ENCODE measurements at regions not wholly inside any gene's neighbourhood (a gene's known extent, or its start where the extent isn't known, plus 50 kb on each side); places are given as distances from the start of the nearest gene placed in this dataset.

DNA sequence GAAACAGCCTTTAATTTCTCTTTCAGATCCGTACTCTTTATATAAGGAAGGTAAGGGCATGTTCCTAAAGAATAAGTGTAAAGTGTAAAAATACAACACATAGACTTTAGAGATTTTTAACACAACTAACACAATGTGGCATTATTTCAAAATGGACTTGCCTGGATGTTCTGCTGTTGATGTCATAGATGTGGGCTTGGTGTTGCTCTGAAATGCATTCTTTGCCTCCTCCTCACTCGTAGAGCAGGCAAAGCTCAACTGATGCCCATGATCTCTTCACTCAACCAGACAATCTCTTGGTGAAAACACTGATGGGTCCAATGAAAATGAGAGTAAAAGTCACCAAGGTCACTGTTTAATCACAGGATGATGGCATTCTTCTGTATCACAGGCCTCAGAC is 174.2 kb upstream of the TCERG1L start:
- H3K27me3 ChIP-seq (ENCODE audit: insufficient read depth, low read length, poor library complexity): no peaks in the 10 kb centered on the region
- H3K27ac ChIP-seq (ENCODE audit: low read depth, low read length): no peak overlapping the region
- H2BK120ac ChIP-seq (ENCODE audit: low read depth, low read length): no peak overlapping the region
- H4K5ac ChIP-seq (ENCODE audit: low read length): no peak overlapping the region
- H3K79me2 ChIP-seq (ENCODE audit: control insufficient read depth, insufficient read depth, low read length): no peaks in the 10 kb centered on the region
- no peak overlapping the region for H2BK5ac ChIP-seq (ENCODE audit: low read length)
- no peak overlapping the region for H3K23ac ChIP-seq (ENCODE audit: low read length)
- H3K18ac ChIP-seq (ENCODE audit: low read length): no peak overlapping the region
- no peaks in the 10 kb centered on the region for H3K79me1 ChIP-seq (ENCODE audit: low read length)
- H3K4me1 ChIP-seq (ENCODE audit: control insufficient read depth, low read depth, low read length): no peaks in the 10 kb centered on the region
- no peak overlapping the region for H3K4me3 ChIP-seq (ENCODE audit: low read length)
- WGBS (ENCODE audit: extremely low coverage, insufficient coverage, low lambda C conversion rate): no CpG with 5 or more reads among the region's 2 CpGs
- no peak overlapping the region for H3K4ac ChIP-seq (ENCODE audit: low read depth, low read length)
- H3K9ac ChIP-seq (ENCODE audit: low read length): no peak overlapping the region
- no peak overlapping the region for H4K8ac ChIP-seq (ENCODE audit: low read depth, low read length)
- no peak overlapping the region for H3K56ac ChIP-seq (ENCODE audit: low read length)
- H3K36me3 ChIP-seq (ENCODE audit: control insufficient read depth, insufficient read depth, low read length): no peaks in the 10 kb centered on the region
- H2AK5ac ChIP-seq (ENCODE audit: low read length): no peak overlapping the region
- no peak overlapping the region for H3K4me2 ChIP-seq (ENCODE audit: low read length)
- DNase-seq: no peak
- no peak overlapping the region for H2BK15ac ChIP-seq (replicated peaks; ENCODE audit: low read depth)

DNA sequence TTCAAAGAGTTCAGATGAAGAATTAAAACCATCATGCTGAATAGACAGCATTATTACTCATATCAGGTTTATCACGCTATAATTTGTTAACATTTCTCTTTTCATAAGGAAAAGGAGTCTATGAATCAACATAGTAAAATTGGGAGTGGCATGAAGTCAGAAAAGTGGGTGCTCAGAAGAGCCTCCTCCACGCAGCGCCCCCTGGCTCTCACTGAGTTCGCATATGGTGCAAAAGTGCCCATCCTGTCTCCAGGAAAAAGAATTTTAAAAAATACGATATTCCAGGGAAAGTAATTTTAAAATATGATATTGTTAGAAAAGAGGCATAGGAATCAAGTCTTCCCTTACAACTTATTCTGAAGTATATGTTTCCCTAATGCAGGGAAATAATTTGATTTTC is 176.3 kb upstream of the TCERG1L start:
- no CpG with 5 or more reads among the region's 5 CpGs for WGBS (ENCODE audit: extremely low coverage, insufficient coverage, low lambda C conversion rate)
- Histone ChIP-seq H3K4ac (ENCODE audit: low read depth, low read length) (no peak overlapping the region), H3K56ac (ENCODE audit: low read length) (no peak overlapping the region), H3K4me3 (ENCODE audit: low read length) (no peak overlapping the region), H2BK5ac (ENCODE audit: low read length) (no peak overlapping the region), H2BK120ac (ENCODE audit: low read depth, low read length) (no peak overlapping the region), H3K79me1 (ENCODE audit: low read length) (no peaks in the 10 kb centered on the region), H3K79me2 (ENCODE audit: control insufficient read depth, insufficient read depth, low read length) (no peaks in the 10 kb centered on the region), H4K5ac (ENCODE audit: low read length) (no peak overlapping the region), H3K18ac (ENCODE audit: low read length) (no peak overlapping the region), H3K4me2 (ENCODE audit: low read length) (no peak overlapping the region), H3K23ac (ENCODE audit: low read length) (no peak overlapping the region), H3K4me1 (ENCODE audit: control insufficient read depth, low read depth, low read length) (no peaks in the 10 kb centered on the region), H2AK5ac (ENCODE audit: low read length) (no peak overlapping the region), H2BK15ac (replicated peaks; ENCODE audit: low read depth) (no peak overlapping the region), H4K8ac (ENCODE audit: low read depth, low read length) (no peak overlapping the region), H3K27me3 (ENCODE audit: insufficient read depth, low read length, poor library complexity) (no peaks in the 10 kb centered on the region), H3K36me3 (ENCODE audit: control insufficient read depth, insufficient read depth, low read length) (no peaks in the 10 kb centered on the region), H3K9ac (ENCODE audit: low read length) (no peak overlapping the region), H3K27ac (ENCODE audit: low read depth, low read length) (no peak overlapping the region)
- no peak for DNase-seq

DNA sequence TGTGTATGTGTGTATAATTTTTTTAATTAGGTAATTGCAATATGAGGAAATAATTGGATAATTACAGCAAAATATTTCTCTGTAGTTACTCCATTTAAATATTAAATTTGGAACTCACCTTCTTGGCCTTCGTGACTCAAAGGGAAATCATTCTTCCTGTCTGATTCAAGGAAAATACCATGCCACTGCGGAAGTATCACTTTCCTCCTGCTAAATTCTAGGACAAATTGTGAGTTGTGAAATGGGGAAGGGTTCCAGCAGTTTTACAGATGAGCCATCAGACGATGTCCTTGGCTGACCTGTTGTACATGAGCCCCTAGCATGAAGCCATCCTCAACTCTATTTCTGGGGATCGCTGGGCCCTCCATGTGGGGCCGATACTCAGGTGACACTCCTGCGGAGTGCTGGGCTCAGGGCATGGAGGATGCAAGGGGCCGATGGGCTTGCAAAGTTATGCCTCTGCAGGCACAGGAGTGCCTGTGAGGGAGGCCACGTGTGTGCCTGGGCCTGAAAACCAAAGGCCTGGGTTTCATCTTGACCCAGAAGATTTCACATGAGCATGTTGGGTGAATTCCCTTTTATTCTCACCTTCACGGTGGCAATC is 179.6 kb upstream of the TCERG1L start:
- Histone ChIP-seq H3K9ac (ENCODE audit: low read length) (no peak overlapping the region), H2BK120ac (ENCODE audit: low read depth, low read length) (no peak overlapping the region), H3K4ac (ENCODE audit: low read depth, low read length) (no peak overlapping the region), H2AK5ac (ENCODE audit: low read length) (no peak overlapping the region), H2BK5ac (ENCODE audit: low read length) (no peak overlapping the region), H4K5ac (ENCODE audit: low read length) (no peak overlapping the region), H3K27me3 (ENCODE audit: insufficient read depth, low read length, poor library complexity) (no peaks in the 10 kb centered on the region), H2BK15ac (replicated peaks; ENCODE audit: low read depth) (no peak overlapping the region), H3K79me2 (ENCODE audit: control insufficient read depth, insufficient read depth, low read length) (no peaks in the 10 kb centered on the region), H3K56ac (ENCODE audit: low read length) (no peak overlapping the region), H3K79me1 (ENCODE audit: low read length) (no peaks in the 10 kb centered on the region), H3K18ac (ENCODE audit: low read length) (no peak overlapping the region), H3K4me2 (ENCODE audit: low read length) (no peak overlapping the region), H3K36me3 (ENCODE audit: control insufficient read depth, insufficient read depth, low read length) (no peaks in the 10 kb centered on the region), H3K23ac (ENCODE audit: low read length) (no peak overlapping the region), H3K4me1 (ENCODE audit: control insufficient read depth, low read depth, low read length) (no peaks in the 10 kb centered on the region), H3K27ac (ENCODE audit: low read depth, low read length) (no peak overlapping the region), H4K8ac (ENCODE audit: low read depth, low read length) (no peak overlapping the region), H3K4me3 (ENCODE audit: low read length) (no peak overlapping the region)
- no peak for DNase-seq
- WGBS (ENCODE audit: extremely low coverage, insufficient coverage, low lambda C conversion rate): no CpG with 5 or more reads among the region's 9 CpGs

DNA sequence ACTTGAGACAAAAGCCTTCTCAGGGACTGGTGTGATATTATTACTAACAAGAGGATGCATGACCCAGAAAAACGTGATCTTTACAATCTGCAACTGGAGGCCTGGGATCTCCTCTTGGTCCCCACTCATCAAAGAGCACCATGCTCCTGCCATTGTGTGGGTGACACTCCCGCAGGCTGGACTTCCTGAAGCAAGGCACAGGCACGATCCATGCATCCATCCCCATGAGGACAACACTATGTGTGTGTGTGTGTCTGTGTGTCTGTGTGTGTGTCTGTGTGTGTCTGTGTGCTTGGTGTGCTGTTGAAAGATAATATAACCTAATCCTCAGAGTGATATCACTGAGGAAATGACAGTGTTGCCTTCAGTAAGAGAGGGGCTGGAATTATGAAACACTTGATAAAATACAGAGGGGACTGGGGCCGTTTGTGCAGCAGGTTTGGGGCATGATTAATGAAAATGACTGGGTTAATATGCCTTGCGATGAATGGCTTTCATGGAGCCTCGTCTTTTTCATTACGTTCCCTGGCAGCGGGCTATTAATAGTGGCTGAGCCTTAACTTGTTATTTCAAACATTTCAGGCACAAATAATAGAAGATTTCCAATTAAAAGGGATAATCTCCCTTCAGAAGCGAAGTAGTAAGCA is 180.8 kb upstream of the TCERG1L start:
- no peaks in the 10 kb centered on the region for H3K79me1 ChIP-seq (ENCODE audit: low read length)
- H4K8ac ChIP-seq (ENCODE audit: low read depth, low read length): no peak overlapping the region
- no peak overlapping the region for H4K5ac ChIP-seq (ENCODE audit: low read length)

DNA sequence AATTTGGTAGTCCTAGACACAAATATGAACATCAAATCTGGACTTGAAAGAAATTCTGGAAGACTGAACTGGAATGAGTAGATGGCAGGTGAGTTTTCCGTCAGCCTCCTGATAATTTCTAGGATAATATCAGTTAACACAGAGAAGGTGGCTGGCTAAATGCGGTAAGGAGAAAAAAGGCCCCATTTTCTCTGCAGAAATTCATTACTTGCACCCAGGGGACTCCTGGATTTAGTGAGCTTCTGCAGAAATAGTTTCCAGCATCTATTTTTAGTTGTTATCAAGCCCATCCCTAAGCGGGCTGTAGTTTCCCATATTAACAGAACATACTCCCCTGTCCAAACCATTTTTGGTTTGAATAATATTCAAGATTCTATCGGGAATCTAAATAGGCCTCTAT is 181.9 kb upstream of the TCERG1L start:
- WGBS (ENCODE audit: extremely low coverage, insufficient coverage, low lambda C conversion rate): no CpG with 5 or more reads among the region's 4 CpGs
- no peak overlapping the region for H2BK120ac ChIP-seq (ENCODE audit: low read depth, low read length)
- no peak overlapping the region for H2AK5ac ChIP-seq (ENCODE audit: low read length)
- H3K18ac ChIP-seq (ENCODE audit: low read length): no peak overlapping the region
- H3K79me2 ChIP-seq (ENCODE audit: control insufficient read depth, insufficient read depth, low read length): no peaks in the 10 kb centered on the region
- H3K4me3 ChIP-seq (ENCODE audit: low read length): no peak overlapping the region
- H3K4ac ChIP-seq (ENCODE audit: low read depth, low read length): no peak overlapping the region
- H3K56ac ChIP-seq (ENCODE audit: low read length): no peak overlapping the region
- H4K5ac ChIP-seq (ENCODE audit: low read length): no peak overlapping the region
- H3K9ac ChIP-seq (ENCODE audit: low read length): no peak overlapping the region
- H3K27ac ChIP-seq (ENCODE audit: low read depth, low read length): no peak overlapping the region
- no peak for DNase-seq
- H2BK5ac ChIP-seq (ENCODE audit: low read length): no peak overlapping the region
- H3K27me3 ChIP-seq (ENCODE audit: insufficient read depth, low read length, poor library complexity): no peaks in the 10 kb centered on the region
- H4K8ac ChIP-seq (ENCODE audit: low read depth, low read length): no peak overlapping the region
- no peaks in the 10 kb centered on the region for H3K79me1 ChIP-seq (ENCODE audit: low read length)
- H2BK15ac ChIP-seq (replicated peaks; ENCODE audit: low read depth): no peak overlapping the region
- H3K4me1 ChIP-seq (ENCODE audit: control insufficient read depth, low read depth, low read length): no peaks in the 10 kb centered on the region
- no peak overlapping the region for H3K23ac ChIP-seq (ENCODE audit: low read length)
- H3K4me2 ChIP-seq (ENCODE audit: low read length): no peak overlapping the region
- no peaks in the 10 kb centered on the region for H3K36me3 ChIP-seq (ENCODE audit: control insufficient read depth, insufficient read depth, low read length)

More for the DNA sequence above, 180.8 kb upstream of the TCERG1L start:
- Histone ChIP-seq H2BK5ac (ENCODE audit: low read length) (no peak overlapping the region), H3K9ac (ENCODE audit: low read length) (no peak overlapping the region), H3K4me2 (ENCODE audit: low read length) (no peak overlapping the region), H3K36me3 (ENCODE audit: control insufficient read depth, insufficient read depth, low read length) (no peaks in the 10 kb centered on the region), H3K4me3 (ENCODE audit: low read length) (no peak overlapping the region), H3K18ac (ENCODE audit: low read length) (no peak overlapping the region), H3K4ac (ENCODE audit: low read depth, low read length) (no peak overlapping the region), H3K23ac (ENCODE audit: low read length) (no peak overlapping the region), H3K27me3 (ENCODE audit: insufficient read depth, low read length, poor library complexity) (no peaks in the 10 kb centered on the region), H2AK5ac (ENCODE audit: low read length) (no peak overlapping the region), H3K56ac (ENCODE audit: low read length) (no peak overlapping the region), H2BK15ac (replicated peaks; ENCODE audit: low read depth) (no peak overlapping the region), H2BK120ac (ENCODE audit: low read depth, low read length) (no peak overlapping the region), H3K4me1 (ENCODE audit: control insufficient read depth, low read depth, low read length) (no peaks in the 10 kb centered on the region), H3K27ac (ENCODE audit: low read depth, low read length) (no peak overlapping the region), H3K79me2 (ENCODE audit: control insufficient read depth, insufficient read depth, low read length) (no peaks in the 10 kb centered on the region)
- no peak for DNase-seq
- no CpG with 5 or more reads among the region's 9 CpGs for WGBS (ENCODE audit: extremely low coverage, insufficient coverage, low lambda C conversion rate)

DNA sequence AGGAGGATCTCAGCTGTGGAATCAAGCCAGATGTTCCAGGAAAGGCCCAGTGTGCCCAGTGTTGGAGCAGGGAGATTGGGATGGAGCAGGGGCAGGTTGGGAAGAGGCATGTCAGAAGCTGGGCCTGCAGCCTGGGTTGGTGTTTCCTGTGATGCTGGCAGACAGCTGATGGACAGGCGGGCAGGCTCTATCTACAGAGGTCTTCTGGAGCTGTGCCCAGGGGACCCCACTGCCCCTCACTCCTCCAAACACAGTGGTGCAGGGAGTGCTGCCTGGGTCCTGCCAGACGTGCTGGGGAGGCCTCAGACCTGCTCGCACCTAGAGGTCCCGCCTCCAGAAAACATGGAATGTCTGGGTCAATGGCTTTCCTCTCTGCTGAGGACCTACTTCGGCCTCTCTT is 182.9 kb upstream of the TCERG1L start:
- WGBS (ENCODE audit: extremely low coverage, insufficient coverage, low lambda C conversion rate): no CpG with 5 or more reads among the region's 5 CpGs

More for the DNA sequence above, 182.9 kb upstream of the TCERG1L start:
- Histone ChIP-seq H3K36me3 (ENCODE audit: control insufficient read depth, insufficient read depth, low read length) (no peaks in the 10 kb centered on the region), H3K79me1 (ENCODE audit: low read length) (no peaks in the 10 kb centered on the region), H2BK5ac (ENCODE audit: low read length) (no peak overlapping the region), H3K9ac (ENCODE audit: low read length) (no peak overlapping the region), H3K4me3 (ENCODE audit: low read length) (no peak overlapping the region), H3K4ac (ENCODE audit: low read depth, low read length) (no peak overlapping the region), H3K23ac (ENCODE audit: low read length) (no peak overlapping the region), H3K79me2 (ENCODE audit: control insufficient read depth, insufficient read depth, low read length) (no peaks in the 10 kb centered on the region), H3K27ac (ENCODE audit: low read depth, low read length) (no peak overlapping the region), H3K56ac (ENCODE audit: low read length) (no peak overlapping the region), H2AK5ac (ENCODE audit: low read length) (no peak overlapping the region), H3K18ac (ENCODE audit: low read length) (no peak overlapping the region), H2BK120ac (ENCODE audit: low read depth, low read length) (no peak overlapping the region), H2BK15ac (replicated peaks; ENCODE audit: low read depth) (no peak overlapping the region), H3K27me3 (ENCODE audit: insufficient read depth, low read length, poor library complexity) (no peaks in the 10 kb centered on the region), H3K4me1 (ENCODE audit: control insufficient read depth, low read depth, low read length) (no peaks in the 10 kb centered on the region), H4K5ac (ENCODE audit: low read length) (no peak overlapping the region), H4K8ac (ENCODE audit: low read depth, low read length) (no peak overlapping the region), H3K4me2 (ENCODE audit: low read length) (no peak overlapping the region)
- no peak for DNase-seq
